Astrocyte (in vitro differentiated cells and primary cell): ENCODE measurements at regions not wholly inside any gene's neighbourhood (a gene's known extent, or its start where the extent isn't known, plus 50 kb on each side); places are given as distances from the start of the nearest gene placed in this dataset.

ENCODE experiments used
- DNase-seq: peaks from one replicate; pipeline ENCODE4 v3.0.0-alpha.2; 2010; ENCODE audit warnings: low read depth
- FAIRE-seq: peaks from 2 replicates; lab custom pipeline; 2011; peaks lifted over from hg19 to GRCh38; lab: Jason Lieb, UNC
- H2AFZ ChIP-seq: 2 replicates; pipeline ENCODE4 v1.6.0; 2012; ENCODE audit warnings: low read depth, low read length, inconsistent platforms
- H3K27ac ChIP-seq: 2 replicates; pipeline ENCODE4 v1.5.1; 2011; ENCODE audit warnings: low read depth, low read length, inconsistent platforms
- H3K27me3 ChIP-seq: 2 replicates; pipeline ENCODE4 v1.6.0; 2011; ENCODE audit warnings: low read length, inconsistent platforms; ENCODE audit not compliant: insufficient read depth
- H3K36me3 ChIP-seq: 2 replicates; pipeline ENCODE4 v1.5.1; 2011; ENCODE audit warnings: low read length, inconsistent platforms; ENCODE audit not compliant: insufficient read depth
- H3K4me1 ChIP-seq: 2 replicates; pipeline ENCODE4 v1.5.1; 2011; ENCODE audit warnings: low read length, inconsistent platforms; ENCODE audit not compliant: insufficient read depth
- H3K4me2 ChIP-seq: 2 replicates; pipeline ENCODE4 v1.6.0; 2012; ENCODE audit warnings: low read length, inconsistent platforms
- H3K4me3 ChIP-seq: 2 replicates; pipeline ENCODE4 v1.5.1; 2011; ENCODE audit warnings: low read depth, mild to moderate bottlenecking, low read length, inconsistent platforms; ENCODE audit not compliant: insufficient read depth
- H3K79me2 ChIP-seq: 2 replicates; pipeline ENCODE4 v1.6.0; 2012; ENCODE audit warnings: mild to moderate bottlenecking, low read length, inconsistent platforms; ENCODE audit not compliant: insufficient read depth
- H3K9ac ChIP-seq: 2 replicates; pipeline ENCODE4 v1.6.0; 2012; ENCODE audit warnings: mild to moderate bottlenecking, low read length, inconsistent platforms
- H3K9me3 ChIP-seq: 2 replicates; pipeline ENCODE4 v1.5.1; 2012; ENCODE audit warnings: low read depth, mild to moderate bottlenecking, low read length, inconsistent platforms; ENCODE audit not compliant: insufficient read depth
- H4K20me1 ChIP-seq: 2 replicates; pipeline ENCODE4 v1.6.0; 2012; ENCODE audit warnings: low read length, inconsistent platforms; ENCODE audit not compliant: insufficient read depth
- H3K27ac Mint-ChIP-seq: one replicate; pipeline ENCODE4 v1.8.0; 2021; ENCODE audit warnings: mild to moderate bottlenecking, mixed read lengths; ENCODE audit not compliant: unreplicated experiment
- H3K27me3 Mint-ChIP-seq: one replicate; pipeline ENCODE4 v1.8.0; 2021; ENCODE audit warnings: low read depth, mixed read lengths; ENCODE audit not compliant: unreplicated experiment
- H3K36me3 Mint-ChIP-seq: one replicate; pipeline ENCODE4 v1.8.0; 2021; ENCODE audit warnings: low read depth, mixed read lengths; ENCODE audit not compliant: unreplicated experiment
- H3K4me1 Mint-ChIP-seq: one replicate; pipeline ENCODE4 v1.8.0; 2021; ENCODE audit warnings: low read depth, mixed read lengths; ENCODE audit not compliant: unreplicated experiment
- H3K4me3 Mint-ChIP-seq: one replicate; pipeline ENCODE4 v1.8.0; 2021; ENCODE audit warnings: mild to moderate bottlenecking, moderate library complexity, mixed read lengths; ENCODE audit not compliant: unreplicated experiment
- H3K9me3 Mint-ChIP-seq: one replicate; pipeline ENCODE4 v1.8.0; 2021; ENCODE audit warnings: mild to moderate bottlenecking, mixed read lengths; ENCODE audit not compliant: unreplicated experiment
- CTCF ChIP-seq: IDR thresholded peaks from 2 replicates; pipeline ENCODE4 v1.5.1; 2011; ENCODE audit warnings: low read depth, mild to moderate bottlenecking, inconsistent platforms, low read length, moderate library complexity; ENCODE audit not compliant: insufficient read depth
- EZH2 ChIP-seq: IDR thresholded peaks from 2 replicates; pipeline ENCODE4 v1.6.1; 2012; ENCODE audit warnings: mild to moderate bottlenecking, low read length, inconsistent platforms; ENCODE audit not compliant: insufficient read depth

GRCh38 chr5:160931283-160931682, 79.3 kb upstream of the ATP10B start:
- no peak overlapping the region for H2AFZ ChIP-seq
- peaks cover 6% of the 10 kb centered on the region for H3K27me3 Mint-ChIP-seq
- no peaks in the 10 kb centered on the region for H3K9me3 Mint-ChIP-seq
- no peak overlapping the region for H3K27ac ChIP-seq
- no peaks in the 10 kb centered on the region for H3K36me3 ChIP-seq
- TF ChIP-seq EZH2, result no peak
- TF ChIP-seq CTCF, result no peak
- H3K4me1 ChIP-seq, result no peaks in the 10 kb centered on the region
- no peak overlapping the region for H3K4me3 ChIP-seq
- no peak overlapping the region for H3K9ac ChIP-seq
- H3K4me3 Mint-ChIP-seq, result no peak overlapping the region
- H3K9me3 ChIP-seq, result no peaks in the 10 kb centered on the region
- H3K27me3 ChIP-seq, result no peaks in the 10 kb centered on the region
- FAIRE-seq, result no peak
- no peaks in the 10 kb centered on the region for H3K79me2 ChIP-seq
- no peak overlapping the region for H3K27ac Mint-ChIP-seq
- H3K4me2 ChIP-seq, result no peak overlapping the region
- no peaks in the 10 kb centered on the region for H3K36me3 Mint-ChIP-seq
- no peak for DNase-seq
- H4K20me1 ChIP-seq, result no peaks in the 10 kb centered on the region
- peaks cover 4% of the 10 kb centered on the region for H3K4me1 Mint-ChIP-seq

GRCh38 chr5:160930406-160930805, 78.4 kb upstream of the ATP10B start:
- H3K79me2 ChIP-seq, result no peaks in the 10 kb centered on the region
- peaks cover 6% of the 10 kb centered on the region for H3K27me3 Mint-ChIP-seq
- no peak overlapping the region for H3K4me3 Mint-ChIP-seq
- no peaks in the 10 kb centered on the region for H3K9me3 Mint-ChIP-seq
- TF ChIP-seq CTCF (no peak), EZH2 (no peak)
- H2AFZ ChIP-seq, result no peak overlapping the region
- H3K27me3 ChIP-seq, result no peaks in the 10 kb centered on the region
- H3K27ac Mint-ChIP-seq, result no peak overlapping the region
- H3K4me1 ChIP-seq, result no peaks in the 10 kb centered on the region
- H3K27ac ChIP-seq, result no peak overlapping the region
- H3K9ac ChIP-seq, result no peak overlapping the region
- H3K4me3 ChIP-seq, result no peak overlapping the region
- H3K4me2 ChIP-seq, result no peak overlapping the region
- DNase-seq, result peak; percentile 1
- no peaks in the 10 kb centered on the region for H4K20me1 ChIP-seq
- H3K4me1 Mint-ChIP-seq, result peaks cover 4% of the 10 kb centered on the region
- H3K36me3 Mint-ChIP-seq, result no peaks in the 10 kb centered on the region
- no peaks in the 10 kb centered on the region for H3K36me3 ChIP-seq
- FAIRE-seq, result no peak
- H3K9me3 ChIP-seq, result no peaks in the 10 kb centered on the region

- Mint-ChIP-seq H3K4me1 (peaks cover 4% of the 10 kb centered on the region), H3K27ac (no peak overlapping the region), H3K27me3 (peaks cover 6% of the 10 kb centered on the region), H3K9me3 (no peaks in the 10 kb centered on the region), H3K36me3 (no peaks in the 10 kb centered on the region), H3K4me3 (no peak overlapping the region)
- H3K9me3 ChIP-seq, result no peaks in the 10 kb centered on the region
- no peak overlapping the region for H3K4me2 ChIP-seq
- no peaks in the 10 kb centered on the region for H4K20me1 ChIP-seq
- no peak overlapping the region for H3K9ac ChIP-seq
- TF ChIP-seq EZH2 (no peak), CTCF (no peak)
- H3K4me1 ChIP-seq, result no peaks in the 10 kb centered on the region
- DNase-seq (no peak), FAIRE-seq (no peak)
- H3K27me3 ChIP-seq, result no peaks in the 10 kb centered on the region
- no peak overlapping the region for H3K27ac ChIP-seq
- H3K36me3 ChIP-seq, result no peaks in the 10 kb centered on the region
- H3K4me3 ChIP-seq, result no peak overlapping the region
- no peaks in the 10 kb centered on the region for H3K79me2 ChIP-seq
- H2AFZ ChIP-seq, result no peak overlapping the region
These were observed 77.9 kb upstream of the ATP10B start for GRCh38 chr5:160929906-160930305.
